KOPT-K1 (cell line): ENCODE measurements at regions not wholly inside any gene's neighbourhood (a gene's known extent, or its start where the extent isn't known, plus 50 kb on each side); places are given as distances from the start of the nearest gene placed in this dataset.

Source experiments
- H3K27ac ChIP-seq: fragments of 200-600 bp; sonication (generic); 2 replicates; pipeline ENCODE4 v1.5.1; 2016; ENCODE audit warnings: antibody characterized with exemption, mild to moderate bottlenecking, low read depth, low read length; ENCODE audit not compliant: poor library complexity, severe bottlenecking
- H3K36me3 ChIP-seq: fragments of 200-600 bp; sonication (generic); 2 replicates; pipeline ENCODE4 v1.5.1; 2017; ENCODE audit warnings: antibody characterized with exemption, mild to moderate bottlenecking, low read length, moderate library complexity; ENCODE audit not compliant: insufficient read depth
- H3K9me3 ChIP-seq: fragments of 200-600 bp; sonication (generic); 2 replicates; pipeline ENCODE4 v1.5.1; 2017; ENCODE audit warnings: antibody characterized with exemption, low read length, mild to moderate bottlenecking; ENCODE audit not compliant: insufficient read depth, poor library complexity, severe bottlenecking

- Histone ChIP-seq H3K36me3 (no peaks in the 10 kb centered on the region), H3K9me3 (no peaks in the 10 kb centered on the region)
Observed at GRCh38 chr9:103674271-103674670, 419.8 kb upstream of the SMC2 start.

GRCh38 chr9:103680581-103680980 is 413.5 kb upstream of the SMC2 start:
- H3K27ac ChIP-seq, result no peak overlapping the region
- no peaks in the 10 kb centered on the region for H3K9me3 ChIP-seq
- H3K36me3 ChIP-seq, result no peaks in the 10 kb centered on the region

More at GRCh38 chr9:103674271-103674670, 419.8 kb upstream of the SMC2 start:
- H3K27ac ChIP-seq, result no peak overlapping the region

- H3K9me3 ChIP-seq, result no peaks in the 10 kb centered on the region
- H3K36me3 ChIP-seq, result no peaks in the 10 kb centered on the region
- H3K27ac ChIP-seq, result no peak overlapping the region
Observed at GRCh38 chr9:103681435-103681834, 412.7 kb upstream of the SMC2 start.

GRCh38 chr9:103700195-103700962 is 393.7 kb upstream of the SMC2 start:
- no peak overlapping the region for H3K27ac ChIP-seq
- H3K36me3 ChIP-seq, result no peaks in the 10 kb centered on the region
- H3K9me3 ChIP-seq, result no peaks in the 10 kb centered on the region

GRCh38 chr9:103702572-103702971 is 391.5 kb upstream of the SMC2 start:
- Histone ChIP-seq H3K9me3 (no peaks in the 10 kb centered on the region), H3K36me3 (no peaks in the 10 kb centered on the region), H3K27ac (no peak overlapping the region)

- Histone ChIP-seq H3K9me3 (no peaks in the 10 kb centered on the region), H3K36me3 (no peaks in the 10 kb centered on the region), H3K27ac (no peak overlapping the region)
Observed at GRCh38 chr9:103707181-103707580, 386.9 kb upstream of the SMC2 start.

GRCh38 chr9:103709366-103709765 is 384.7 kb upstream of the SMC2 start:
- Histone ChIP-seq H3K27ac (no peak overlapping the region), H3K36me3 (no peaks in the 10 kb centered on the region), H3K9me3 (no peaks in the 10 kb centered on the region)

- H3K27ac ChIP-seq, result no peak overlapping the region
- no peaks in the 10 kb centered on the region for H3K36me3 ChIP-seq
- H3K9me3 ChIP-seq, result no peaks in the 10 kb centered on the region
Observed at GRCh38 chr9:103713631-103714030, 380.5 kb upstream of the SMC2 start.

- H3K27ac ChIP-seq, result no peak overlapping the region
Observed at GRCh38 chr9:103714992-103715391, 379.1 kb upstream of the SMC2 start.

GRCh38 chr9:103721056-103721455 is 373.1 kb upstream of the SMC2 start:
- Histone ChIP-seq H3K36me3 (no peaks in the 10 kb centered on the region), H3K9me3 (no peaks in the 10 kb centered on the region), H3K27ac (no peak overlapping the region)

More at GRCh38 chr9:103714992-103715391, 379.1 kb upstream of the SMC2 start:
- H3K36me3 ChIP-seq, result no peaks in the 10 kb centered on the region
- H3K9me3 ChIP-seq, result no peaks in the 10 kb centered on the region

GRCh38 chr9:103730866-103731265 is 363.2 kb upstream of the SMC2 start:
- Histone ChIP-seq H3K9me3 (no peaks in the 10 kb centered on the region), H3K36me3 (no peaks in the 10 kb centered on the region), H3K27ac (no peak overlapping the region)

GRCh38 chr9:103731541-103731940 is 362.6 kb upstream of the SMC2 start:
- no peaks in the 10 kb centered on the region for H3K36me3 ChIP-seq
- H3K9me3 ChIP-seq, result no peaks in the 10 kb centered on the region
- no peak overlapping the region for H3K27ac ChIP-seq

- H3K27ac ChIP-seq, result no peak overlapping the region
- H3K9me3 ChIP-seq, result no peaks in the 10 kb centered on the region
- no peaks in the 10 kb centered on the region for H3K36me3 ChIP-seq
Observed at GRCh38 chr9:103734471-103734870, 359.6 kb upstream of the SMC2 start.

- H3K27ac ChIP-seq, result no peak overlapping the region
- H3K9me3 ChIP-seq, result no peaks in the 10 kb centered on the region
- no peaks in the 10 kb centered on the region for H3K36me3 ChIP-seq
Observed at GRCh38 chr9:103755441-103755840, 338.7 kb upstream of the SMC2 start.

GRCh38 chr9:103755986-103756385 is 338.1 kb upstream of the SMC2 start:
- H3K9me3 ChIP-seq, result no peaks in the 10 kb centered on the region
- no peak overlapping the region for H3K27ac ChIP-seq
- no peaks in the 10 kb centered on the region for H3K36me3 ChIP-seq

- no peaks in the 10 kb centered on the region for H3K9me3 ChIP-seq
- no peak overlapping the region for H3K27ac ChIP-seq
- no peaks in the 10 kb centered on the region for H3K36me3 ChIP-seq
Observed at GRCh38 chr9:103757062-103757461, 337.0 kb upstream of the SMC2 start.
